ENCODE measurements at regions not wholly inside any gene's neighbourhood (a gene's known extent, or its start where the extent isn't known, plus 50 kb on each side); places are given as distances from the start of the nearest gene placed in this dataset.

DNA sequence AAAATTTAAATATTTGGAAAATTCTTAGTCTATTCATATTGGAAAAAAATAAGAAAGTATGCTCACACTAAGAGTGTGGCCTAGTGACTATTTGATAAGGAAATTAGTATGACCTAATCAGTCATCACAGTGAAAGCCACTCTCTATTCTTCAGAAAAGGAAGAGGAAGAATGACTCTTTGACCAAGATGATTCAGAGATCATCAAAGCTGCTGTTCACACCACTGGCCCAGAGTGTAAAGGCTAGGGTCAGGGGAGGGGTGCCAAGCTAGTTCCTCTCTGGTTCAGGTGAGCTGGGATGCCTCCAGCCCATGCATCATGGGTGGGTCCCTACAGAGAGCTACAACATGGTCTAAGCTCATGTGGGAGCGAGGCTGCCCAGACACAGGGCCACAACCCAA lies 396.9 kb upstream of the NDST3 start:
- TF ChIP-seq, protein P1, sequence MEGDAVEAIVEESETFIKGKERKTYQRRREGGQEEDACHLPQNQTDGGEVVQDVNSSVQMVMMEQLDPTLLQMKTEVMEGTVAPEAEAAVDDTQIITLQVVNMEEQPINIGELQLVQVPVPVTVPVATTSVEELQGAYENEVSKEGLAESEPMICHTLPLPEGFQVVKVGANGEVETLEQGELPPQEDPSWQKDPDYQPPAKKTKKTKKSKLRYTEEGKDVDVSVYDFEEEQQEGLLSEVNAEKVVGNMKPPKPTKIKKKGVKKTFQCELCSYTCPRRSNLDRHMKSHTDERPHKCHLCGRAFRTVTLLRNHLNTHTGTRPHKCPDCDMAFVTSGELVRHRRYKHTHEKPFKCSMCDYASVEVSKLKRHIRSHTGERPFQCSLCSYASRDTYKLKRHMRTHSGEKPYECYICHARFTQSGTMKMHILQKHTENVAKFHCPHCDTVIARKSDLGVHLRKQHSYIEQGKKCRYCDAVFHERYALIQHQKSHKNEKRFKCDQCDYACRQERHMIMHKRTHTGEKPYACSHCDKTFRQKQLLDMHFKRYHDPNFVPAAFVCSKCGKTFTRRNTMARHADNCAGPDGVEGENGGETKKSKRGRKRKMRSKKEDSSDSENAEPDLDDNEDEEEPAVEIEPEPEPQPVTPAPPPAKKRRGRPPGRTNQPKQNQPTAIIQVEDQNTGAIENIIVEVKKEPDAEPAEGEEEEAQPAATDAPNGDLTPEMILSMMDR (IDR thresholded peaks at IDR 0.05; ENCODE audit: insufficient read depth, low read depth, low read length, missing control alignments) = no peak
- DNase-seq (ENCODE audit: low read depth) = peak; percentile 7
- H3K4me3 ChIP-seq (ENCODE audit: low read length) = no peak overlapping the region

DNA sequence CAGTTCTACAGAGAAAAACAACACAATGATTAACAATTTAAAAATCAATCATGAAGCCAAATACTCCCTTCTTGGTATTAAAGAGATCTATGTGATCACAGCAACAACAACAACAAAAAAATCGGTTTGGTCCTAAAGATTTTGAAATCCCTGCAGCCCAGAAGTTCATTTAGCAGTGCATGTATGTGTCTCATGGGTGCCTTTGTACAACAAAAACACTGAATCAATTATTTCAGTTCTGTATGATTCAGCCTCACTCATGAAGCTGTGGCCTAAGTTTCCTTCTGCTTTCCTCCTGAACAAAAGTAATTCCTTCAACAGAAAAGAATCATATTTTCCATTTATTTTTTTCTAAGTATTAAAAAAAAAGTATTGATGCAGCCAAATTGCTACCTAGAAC lies 393.4 kb upstream of the NDST3 start:
- TF ChIP-seq, protein P1 (IDR thresholded peaks at IDR 0.05; ENCODE audit: insufficient read depth, low read depth, low read length, missing control alignments) = no peak
- no peak for DNase-seq (ENCODE audit: low read depth)

DNA sequence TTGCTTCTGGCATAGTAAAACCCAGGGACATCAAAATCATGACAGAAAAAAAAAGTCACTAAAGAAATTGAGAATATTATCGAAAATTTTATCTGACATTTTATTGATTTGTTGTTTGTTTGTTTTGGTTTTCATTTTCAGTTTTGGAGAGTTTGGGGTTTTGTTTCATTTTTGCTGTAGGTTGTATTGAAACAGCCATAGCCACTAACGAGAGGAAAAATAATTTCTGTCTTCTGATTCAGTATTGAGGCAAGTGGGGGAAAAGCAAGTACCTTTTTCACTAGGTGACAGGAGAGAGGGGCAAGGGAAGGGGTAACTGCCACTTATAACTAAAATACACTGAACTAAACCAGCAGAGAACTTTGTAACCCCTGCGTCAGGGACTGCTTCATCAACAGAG lies 392.8 kb upstream of the NDST3 start:
- DNase-seq (ENCODE audit: low read depth) = no peak
- H3K4me3 ChIP-seq (ENCODE audit: low read length) = no peak overlapping the region
- TF ChIP-seq, protein P1 (IDR thresholded peaks at IDR 0.05; ENCODE audit: insufficient read depth, low read depth, low read length, missing control alignments) = no peak

More for the DNA sequence above, 393.4 kb upstream of the NDST3 start:
- H3K4me3 ChIP-seq (ENCODE audit: low read length) = no peak overlapping the region

DNA sequence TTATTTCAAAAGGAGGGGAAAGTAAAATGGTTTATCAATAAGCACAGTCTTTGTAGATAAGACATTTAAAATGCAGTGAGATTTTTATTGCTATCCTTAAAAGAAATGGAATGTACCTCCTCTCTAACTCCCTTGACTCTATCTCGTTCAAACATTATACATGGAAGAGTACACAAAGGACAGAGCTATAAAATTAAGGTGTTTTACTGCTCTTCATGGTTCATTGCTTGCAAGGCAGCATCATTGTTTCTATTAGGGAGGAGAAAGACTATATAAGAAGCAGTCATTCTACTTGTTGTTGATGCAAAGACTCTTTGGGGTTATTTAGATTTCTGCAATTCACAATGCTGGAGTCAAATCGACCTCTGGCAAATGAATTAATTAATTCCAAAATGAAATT lies 380.2 kb upstream of the NDST3 start:
- H3K4me3 ChIP-seq (ENCODE audit: low read length) = no peak overlapping the region
- TF ChIP-seq, protein P1 (IDR thresholded peaks at IDR 0.05; ENCODE audit: insufficient read depth, low read depth, low read length, missing control alignments) = no peak
- DNase-seq (ENCODE audit: low read depth) = no peak

DNA sequence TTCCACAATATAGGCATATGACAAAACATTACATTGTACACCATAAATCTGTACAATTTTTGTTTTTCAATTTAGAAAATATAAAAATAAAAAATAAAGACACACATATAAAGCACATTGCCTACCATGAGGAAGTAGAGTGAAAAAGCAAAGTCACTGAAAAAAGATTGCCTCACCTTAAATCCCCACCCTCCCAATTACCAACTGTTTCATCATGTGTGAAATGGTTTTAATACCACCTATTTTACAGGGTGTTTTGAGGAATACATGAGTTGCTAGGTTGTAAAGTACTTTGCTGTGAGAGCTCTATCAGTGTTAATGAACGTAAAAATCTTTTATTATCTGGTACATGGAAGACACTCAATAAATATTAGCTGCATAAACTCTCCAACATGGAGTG lies 373.6 kb upstream of the NDST3 start:
- TF ChIP-seq, protein P1 (IDR thresholded peaks at IDR 0.05; ENCODE audit: insufficient read depth, low read depth, low read length, missing control alignments) = no peak
- no peak overlapping the region for H3K4me3 ChIP-seq (ENCODE audit: low read length)
- no peak for DNase-seq (ENCODE audit: low read depth)

DNA sequence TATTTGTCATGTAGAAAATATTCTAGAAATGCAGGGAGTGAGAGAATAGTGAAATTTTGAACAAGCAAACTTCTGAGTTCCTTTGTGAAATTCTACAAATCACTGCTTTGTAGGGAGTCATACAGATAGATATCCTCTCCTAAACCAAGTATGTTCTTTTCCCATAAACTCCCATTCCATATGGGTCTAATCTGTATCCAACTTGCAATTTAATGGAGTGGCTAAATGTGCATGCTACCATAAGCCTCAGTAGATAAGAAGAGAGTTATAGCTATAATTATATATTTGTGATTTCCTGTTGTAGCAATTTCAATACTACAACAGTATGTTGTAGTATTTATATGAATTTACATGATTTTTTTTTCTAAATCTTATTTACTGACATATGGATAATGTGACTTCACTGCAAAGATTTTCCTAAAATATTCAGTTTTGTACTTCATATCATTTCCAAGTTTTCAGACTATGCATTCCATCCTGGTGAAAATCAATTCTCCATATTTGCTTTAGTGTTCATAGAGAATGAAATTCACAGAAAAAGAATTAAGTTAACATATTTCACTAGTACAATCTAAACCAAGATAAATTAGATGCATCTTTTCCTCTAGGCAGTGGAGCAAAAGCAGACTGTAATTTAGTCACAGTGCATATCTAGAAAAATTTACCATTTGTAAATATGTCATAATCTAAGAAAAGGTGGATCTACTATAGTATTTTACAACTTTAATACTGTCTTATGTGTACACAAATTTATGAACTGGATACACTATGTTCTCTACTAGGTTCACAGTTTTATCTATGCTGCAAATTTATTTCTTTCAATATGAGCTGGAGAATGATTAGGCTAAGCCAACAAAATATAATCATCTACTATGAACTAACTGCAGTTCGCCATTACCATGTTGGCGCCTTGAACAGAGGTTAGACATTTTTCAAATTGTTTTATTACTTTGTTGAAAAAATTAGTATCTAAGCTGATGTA lies 372.9 kb upstream of the NDST3 start:
- TF ChIP-seq, protein P1 (IDR thresholded peaks at IDR 0.05; ENCODE audit: insufficient read depth, low read depth, low read length, missing control alignments) = no peak
- DNase-seq (ENCODE audit: low read depth) = no peak
- H3K4me3 ChIP-seq (ENCODE audit: low read length) = no peak overlapping the region

All from epithelial cell of esophagus (primary cell).